Upper lobe of right lung (tissue), 1 donor: ENCODE measurements at regions not wholly inside any gene's neighbourhood (a gene's known extent, or its start where the extent isn't known, plus 50 kb on each side); places are given as distances from the start of the nearest gene placed in this dataset.

ENCODE experiments used
- ATAC-seq: fragments of 200-7000 bp; cut with Tn5 transposase; one replicate; pipeline ENCODE4 v1.9.1; 2020; ENCODE audit warnings: mild to moderate bottlenecking, moderate library complexity
- DNase-seq: peaks from one replicate; pipeline ENCODE4 v3.0.0-alpha.2; 2020
- H3K27ac ChIP-seq: fragments of 200-600 bp; one replicate; pipeline ENCODE4 v1.8.0; 2022
- H3K27me3 ChIP-seq: fragments of 200-600 bp; one replicate; pipeline ENCODE4 v1.8.0; 2022; ENCODE audit warnings: mild to moderate bottlenecking
- H3K36me3 ChIP-seq: fragments of 200-600 bp; one replicate; pipeline ENCODE4 v1.8.0; 2022
- H3K4me1 ChIP-seq: fragments of 200-600 bp; one replicate; pipeline ENCODE4 v1.8.0; 2022
- H3K4me3 ChIP-seq: fragments of 200-600 bp; one replicate; pipeline ENCODE4 v1.8.0; 2022; ENCODE audit warnings: mild to moderate bottlenecking
- H3K9me3 ChIP-seq: fragments of 200-600 bp; one replicate; pipeline ENCODE4 v1.8.0; 2022
- intact Hi-C: fragments of 100-400 bp; cut with DNase I; formaldehyde crosslinking; loops from one replicate; pipeline ENCODE4 v1.11.0; 2022
- TF ChIP-seq, protein P1 (sequence below): fragments of 200-600 bp; IDR thresholded peaks from one replicate; pipeline ENCODE4 v1.8.0; 2022; ENCODE audit warnings: antibody characterized with exemption
- donor health status: DM: no; HTN: yes; CAD: no; lungs with severe emphysema.

DNA sequence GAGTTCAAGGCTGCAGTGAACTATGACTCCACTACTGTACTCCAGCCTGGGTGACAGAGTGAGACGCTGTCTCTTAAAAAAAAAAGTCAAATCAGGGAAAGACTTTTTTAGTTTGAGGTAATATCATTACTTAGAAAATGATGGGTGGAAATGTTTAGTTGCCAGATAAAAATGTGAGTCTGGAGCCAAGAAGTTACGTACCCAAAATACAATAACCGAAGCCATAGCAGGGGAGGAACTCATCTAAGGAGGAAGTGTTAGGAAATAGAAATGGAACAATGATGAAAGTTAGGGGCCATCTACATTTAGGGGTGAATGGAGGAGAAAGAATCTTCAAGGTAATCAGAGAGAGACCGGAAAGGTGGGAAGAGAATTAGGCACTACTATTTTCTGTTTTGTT lies 98.8 kb downstream of the DACT1 start:
- TF ChIP-seq, protein P1, sequence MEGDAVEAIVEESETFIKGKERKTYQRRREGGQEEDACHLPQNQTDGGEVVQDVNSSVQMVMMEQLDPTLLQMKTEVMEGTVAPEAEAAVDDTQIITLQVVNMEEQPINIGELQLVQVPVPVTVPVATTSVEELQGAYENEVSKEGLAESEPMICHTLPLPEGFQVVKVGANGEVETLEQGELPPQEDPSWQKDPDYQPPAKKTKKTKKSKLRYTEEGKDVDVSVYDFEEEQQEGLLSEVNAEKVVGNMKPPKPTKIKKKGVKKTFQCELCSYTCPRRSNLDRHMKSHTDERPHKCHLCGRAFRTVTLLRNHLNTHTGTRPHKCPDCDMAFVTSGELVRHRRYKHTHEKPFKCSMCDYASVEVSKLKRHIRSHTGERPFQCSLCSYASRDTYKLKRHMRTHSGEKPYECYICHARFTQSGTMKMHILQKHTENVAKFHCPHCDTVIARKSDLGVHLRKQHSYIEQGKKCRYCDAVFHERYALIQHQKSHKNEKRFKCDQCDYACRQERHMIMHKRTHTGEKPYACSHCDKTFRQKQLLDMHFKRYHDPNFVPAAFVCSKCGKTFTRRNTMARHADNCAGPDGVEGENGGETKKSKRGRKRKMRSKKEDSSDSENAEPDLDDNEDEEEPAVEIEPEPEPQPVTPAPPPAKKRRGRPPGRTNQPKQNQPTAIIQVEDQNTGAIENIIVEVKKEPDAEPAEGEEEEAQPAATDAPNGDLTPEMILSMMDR, result no peak
- DNase-seq (no peak), ATAC-seq (no peak)
- no peaks in the 10 kb centered on the region for H3K36me3 ChIP-seq
- no peaks in the 10 kb centered on the region for H3K27me3 ChIP-seq
- no peak overlapping the region for H3K4me3 ChIP-seq
- peaks cover 6% of the 10 kb centered on the region for H3K4me1 ChIP-seq
- intact Hi-C loops, result no loop called here
- no peak overlapping the region for H3K27ac ChIP-seq
- H3K9me3 ChIP-seq, result no peaks in the 10 kb centered on the region

GRCh38 chr14:58737511-58737910 lies 99.7 kb downstream of the DACT1 start:
- DNase-seq, result no peak
- no peaks in the 10 kb centered on the region for H3K27me3 ChIP-seq
- no peak overlapping the region for H3K27ac ChIP-seq
- H3K4me1 ChIP-seq, result peaks cover 6% of the 10 kb centered on the region
- no peaks in the 10 kb centered on the region for H3K36me3 ChIP-seq
- intact Hi-C loops, result no loop called here
- TF ChIP-seq, protein P1, result no peak
- no peak overlapping the region for H3K4me3 ChIP-seq
- no peaks in the 10 kb centered on the region for H3K9me3 ChIP-seq
- ATAC-seq, result no peak

GRCh38 chr14:58738189-58738836 lies 100.6 kb downstream of the DACT1 start:
- DNase-seq, result no peak
- Histone ChIP-seq H3K27ac (no peak overlapping the region), H3K27me3 (no peaks in the 10 kb centered on the region), H3K36me3 (no peaks in the 10 kb centered on the region), H3K4me1 (peaks cover 6% of the 10 kb centered on the region), H3K4me3 (no peak overlapping the region), H3K9me3 (no peaks in the 10 kb centered on the region)
- ATAC-seq, result no peak
- intact Hi-C loops, result no loop called here
- TF ChIP-seq, protein P1, result no peak

GRCh38 chr14:58738876-58739275 lies 101.1 kb downstream of the DACT1 start:
- H3K36me3 ChIP-seq, result no peaks in the 10 kb centered on the region

DNA sequence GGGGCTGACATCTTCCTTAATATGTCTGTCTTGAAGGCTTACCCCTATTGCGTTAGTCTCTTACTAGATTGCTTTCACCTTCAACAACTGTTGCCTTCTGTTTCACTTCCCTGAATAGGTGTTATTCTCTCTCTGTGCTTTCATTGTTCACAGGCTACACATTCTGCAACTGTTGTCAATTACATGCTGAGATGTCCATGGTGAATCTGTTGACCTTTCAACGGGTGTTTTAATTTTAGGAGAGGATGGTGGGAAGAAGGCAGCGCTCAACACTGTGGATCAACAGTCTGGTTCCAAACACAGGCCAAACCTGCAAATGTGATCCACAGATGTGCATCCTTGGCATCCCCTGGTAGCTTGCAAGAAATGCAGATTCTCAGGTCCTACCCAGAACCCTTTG lies 101.9 kb downstream of the DACT1 start:
- Histone ChIP-seq H3K4me3 (no peak overlapping the region), H3K27ac (no peak overlapping the region), H3K9me3 (no peaks in the 10 kb centered on the region), H3K36me3 (no peaks in the 10 kb centered on the region), H3K27me3 (no peaks in the 10 kb centered on the region), H3K4me1 (peaks cover 6% of the 10 kb centered on the region)
- ATAC-seq (no peak), DNase-seq (no peak)
- intact Hi-C loops, result no loop called here
- TF ChIP-seq, protein P1, result no peak

More at GRCh38 chr14:58738876-58739275, 101.1 kb downstream of the DACT1 start:
- Histone ChIP-seq H3K4me1 (peaks cover 6% of the 10 kb centered on the region), H3K27me3 (no peaks in the 10 kb centered on the region), H3K27ac (no peak overlapping the region), H3K9me3 (no peaks in the 10 kb centered on the region), H3K4me3 (no peak overlapping the region)
- TF ChIP-seq, protein P1, result no peak
- intact Hi-C loops, result no loop called here
- no peak for ATAC-seq
- no peak for DNase-seq
